ENCODE measurements at regions not wholly inside any gene's neighbourhood (a gene's known extent, or its start where the extent isn't known, plus 50 kb on each side); places are given as distances from the start of the nearest gene placed in this dataset.

GRCh38 chr16:79965718-79966117 is 365.2 kb upstream of the MAF start:
- no peak overlapping the region for H4K8ac ChIP-seq (ENCODE audit: low read depth, low read length)
- no peak overlapping the region for H2BK12ac ChIP-seq (ENCODE audit: low read length)
- H3K4me3 ChIP-seq (ENCODE audit: low read length in 2 of 2), result no peak overlapping the region
- no CpG with 5 or more reads among the region's 3 CpGs for WGBS, 2 donors (ENCODE audit: extremely low coverage in 2 of 2, insufficient read length in 2 of 2, insufficient replicate concordance in 1 of 2)
- no peak overlapping the region for H2BK5ac ChIP-seq (ENCODE audit: low read length)
- no peak for DNase-seq (ENCODE audit: low spot score)
- no peaks in the 10 kb centered on the region for H3K79me1 ChIP-seq (ENCODE audit: low read depth, low read length)
- H3K27ac ChIP-seq (replicated peaks; ENCODE audit: low read length), result no peak overlapping the region
- H3K36me3 ChIP-seq (replicated peaks in 1 of 2; ENCODE audit: control insufficient read depth in 2 of 2, insufficient read depth in 2 of 2, low read length in 2 of 2), result no peaks in the 10 kb centered on the region
- H3K9ac ChIP-seq (ENCODE audit: low read depth, low read length, poor library complexity), result no peak overlapping the region
- no peak overlapping the region for H3K14ac ChIP-seq (ENCODE audit: low read length)
- no peaks in the 10 kb centered on the region for H3K4me1 ChIP-seq (ENCODE audit: control insufficient read depth in 2 of 2, insufficient read depth in 1 of 2, low read depth in 1 of 2, low read length in 2 of 2)
- no peak overlapping the region for H2BK15ac ChIP-seq (ENCODE audit: low read length)
- H2AK5ac ChIP-seq (ENCODE audit: low read depth, low read length), result no peak overlapping the region
- no peak overlapping the region for H3K23ac ChIP-seq (ENCODE audit: low read depth, low read length, poor library complexity)
- no peak overlapping the region for H4K91ac ChIP-seq (ENCODE audit: low read depth, low read length, poor library complexity)
- no peak overlapping the region for H2AFZ ChIP-seq (ENCODE audit: low read length)
- H3K4me2 ChIP-seq (ENCODE audit: insufficient read depth, low read length, poor library complexity, severe bottlenecking), result no peak overlapping the region
- H3K27me3 ChIP-seq (ENCODE audit: control insufficient read depth in 3 of 3, insufficient read depth in 3 of 3, low read depth in 1 of 3, low read length in 3 of 3), result peaks cover 0 to 7% (median 0%) of the 10 kb centered on the region in 3 experiments
- H3K4ac ChIP-seq (ENCODE audit: low read length), result no peak overlapping the region
- H3K18ac ChIP-seq (ENCODE audit: low read length), result no peak overlapping the region
- H2BK120ac ChIP-seq (ENCODE audit: low read depth, low read length), result no peak overlapping the region
- no peaks in the 10 kb centered on the region for H3K9me3 ChIP-seq (replicated peaks in 1 of 2; ENCODE audit: control insufficient read depth in 2 of 2, insufficient read depth in 1 of 2, low read depth in 1 of 2, low read length in 2 of 2)

GRCh38 chr16:79964104-79964503 is 363.6 kb upstream of the MAF start:
- no peak overlapping the region for H3K23ac ChIP-seq (ENCODE audit: low read depth, low read length, poor library complexity)
- H3K4me2 ChIP-seq (ENCODE audit: insufficient read depth, low read length, poor library complexity, severe bottlenecking), result no peak overlapping the region
- WGBS, 2 donors (ENCODE audit: extremely low coverage in 2 of 2, insufficient read length in 2 of 2, insufficient replicate concordance in 1 of 2), result no CpG with 5 or more reads among the region's 1 CpG
- no peak overlapping the region for H3K9ac ChIP-seq (ENCODE audit: low read depth, low read length, poor library complexity)
- H3K14ac ChIP-seq (ENCODE audit: low read length), result no peak overlapping the region
- no peak overlapping the region for H2AK5ac ChIP-seq (ENCODE audit: low read depth, low read length)
- no peaks in the 10 kb centered on the region for H3K9me3 ChIP-seq (replicated peaks in 1 of 2; ENCODE audit: control insufficient read depth in 2 of 2, insufficient read depth in 1 of 2, low read depth in 1 of 2, low read length in 2 of 2)
- H3K27me3 ChIP-seq (ENCODE audit: control insufficient read depth in 3 of 3, insufficient read depth in 3 of 3, low read depth in 1 of 3, low read length in 3 of 3), result peaks cover 0 to 7% (median 0%) of the 10 kb centered on the region in 3 experiments
- no peak for DNase-seq (ENCODE audit: low spot score)
- no peak overlapping the region for H3K4ac ChIP-seq (ENCODE audit: low read length)
- H3K36me3 ChIP-seq (replicated peaks in 1 of 2; ENCODE audit: control insufficient read depth in 2 of 2, insufficient read depth in 2 of 2, low read length in 2 of 2), result no peaks in the 10 kb centered on the region
- no peak overlapping the region for H2BK12ac ChIP-seq (ENCODE audit: low read length)
- no peak overlapping the region for H2BK5ac ChIP-seq (ENCODE audit: low read length)
- H3K79me1 ChIP-seq (ENCODE audit: low read depth, low read length), result no peaks in the 10 kb centered on the region
- H2AFZ ChIP-seq (ENCODE audit: low read length), result no peak overlapping the region
- H3K4me3 ChIP-seq (ENCODE audit: low read length in 2 of 2), result no peak overlapping the region
- no peak overlapping the region for H2BK120ac ChIP-seq (ENCODE audit: low read depth, low read length)
- no peak overlapping the region for H3K27ac ChIP-seq (replicated peaks; ENCODE audit: low read length)
- H3K4me1 ChIP-seq (ENCODE audit: control insufficient read depth in 2 of 2, insufficient read depth in 1 of 2, low read depth in 1 of 2, low read length in 2 of 2), result no peaks in the 10 kb centered on the region
- H3K18ac ChIP-seq (ENCODE audit: low read length), result no peak overlapping the region
- no peak overlapping the region for H4K8ac ChIP-seq (ENCODE audit: low read depth, low read length)
- no peak overlapping the region for H4K91ac ChIP-seq (ENCODE audit: low read depth, low read length, poor library complexity)
- H2BK15ac ChIP-seq (ENCODE audit: low read length), result no peak overlapping the region

- Histone ChIP-seq H3K4me1 (ENCODE audit: control insufficient read depth in 2 of 2, insufficient read depth in 1 of 2, low read depth in 1 of 2, low read length in 2 of 2) (no peaks in the 10 kb centered on the region), H3K4me2 (ENCODE audit: insufficient read depth, low read length, poor library complexity, severe bottlenecking) (no peak overlapping the region), H3K18ac (ENCODE audit: low read length) (no peak overlapping the region), H3K36me3 (replicated peaks in 1 of 2; ENCODE audit: control insufficient read depth in 2 of 2, insufficient read depth in 2 of 2, low read length in 2 of 2) (no peaks in the 10 kb centered on the region), H4K91ac (ENCODE audit: low read depth, low read length, poor library complexity) (no peak overlapping the region), H3K4ac (ENCODE audit: low read length) (no peak overlapping the region), H3K23ac (ENCODE audit: low read depth, low read length, poor library complexity) (no peak overlapping the region), H3K9me3 (replicated peaks in 1 of 2; ENCODE audit: control insufficient read depth in 2 of 2, insufficient read depth in 1 of 2, low read depth in 1 of 2, low read length in 2 of 2) (no peaks in the 10 kb centered on the region), H4K8ac (ENCODE audit: low read depth, low read length) (no peak overlapping the region), H3K27ac (replicated peaks; ENCODE audit: low read length) (no peak overlapping the region), H2BK15ac (ENCODE audit: low read length) (no peak overlapping the region), H3K27me3 (ENCODE audit: control insufficient read depth in 3 of 3, insufficient read depth in 3 of 3, low read depth in 1 of 3, low read length in 3 of 3) (peaks cover 0 to 7% (median 0%) of the 10 kb centered on the region in 3 experiments), H2BK12ac (ENCODE audit: low read length) (no peak overlapping the region), H2BK5ac (ENCODE audit: low read length) (no peak overlapping the region), H2AFZ (ENCODE audit: low read length) (no peak overlapping the region), H3K79me1 (ENCODE audit: low read depth, low read length) (no peaks in the 10 kb centered on the region), H3K14ac (ENCODE audit: low read length) (no peak overlapping the region), H2AK5ac (ENCODE audit: low read depth, low read length) (no peak overlapping the region), H3K4me3 (ENCODE audit: low read length in 2 of 2) (no peak overlapping the region), H3K9ac (ENCODE audit: low read depth, low read length, poor library complexity) (no peak overlapping the region), H2BK120ac (ENCODE audit: low read depth, low read length) (no peak overlapping the region)
- WGBS, 2 donors (ENCODE audit: extremely low coverage in 2 of 2, insufficient read length in 2 of 2, insufficient replicate concordance in 1 of 2), result no CpG with 5 or more reads among the region's 3 CpGs
- DNase-seq (ENCODE audit: low spot score), result no peak
Observed at GRCh38 chr16:79962962-79963361, 362.4 kb upstream of the MAF start.

GRCh38 chr16:79959226-79959625 is 358.7 kb upstream of the MAF start:
- H3K27me3 ChIP-seq (ENCODE audit: control insufficient read depth in 3 of 3, insufficient read depth in 3 of 3, low read depth in 1 of 3, low read length in 3 of 3), result no peaks in the 10 kb centered on the region
- no peak overlapping the region for H2BK120ac ChIP-seq (ENCODE audit: low read depth, low read length)
- no peaks in the 10 kb centered on the region for H3K79me1 ChIP-seq (ENCODE audit: low read depth, low read length)
- no peak overlapping the region for H3K4ac ChIP-seq (ENCODE audit: low read length)
- no peak overlapping the region for H2BK12ac ChIP-seq (ENCODE audit: low read length)
- no peak overlapping the region for H3K27ac ChIP-seq (replicated peaks; ENCODE audit: low read length)
- H2BK15ac ChIP-seq (ENCODE audit: low read length), result no peak overlapping the region
- H3K4me1 ChIP-seq (ENCODE audit: control insufficient read depth in 2 of 2, insufficient read depth in 1 of 2, low read depth in 1 of 2, low read length in 2 of 2), result no peaks in the 10 kb centered on the region
- H3K9ac ChIP-seq (ENCODE audit: low read depth, low read length, poor library complexity), result no peak overlapping the region
- no peak overlapping the region for H3K4me3 ChIP-seq (ENCODE audit: low read length in 2 of 2)
- no peak overlapping the region for H2AFZ ChIP-seq (ENCODE audit: low read length)
- no peak overlapping the region for H4K8ac ChIP-seq (ENCODE audit: low read depth, low read length)
- H2AK5ac ChIP-seq (ENCODE audit: low read depth, low read length), result no peak overlapping the region
- WGBS, 2 donors (ENCODE audit: extremely low coverage in 2 of 2, insufficient read length in 2 of 2, insufficient replicate concordance in 1 of 2), result no CpG with 5 or more reads among the region's 1 CpG
- no peak overlapping the region for H2BK5ac ChIP-seq (ENCODE audit: low read length)
- H3K36me3 ChIP-seq (replicated peaks in 1 of 2; ENCODE audit: control insufficient read depth in 2 of 2, insufficient read depth in 2 of 2, low read length in 2 of 2), result no peaks in the 10 kb centered on the region
- no peak overlapping the region for H3K18ac ChIP-seq (ENCODE audit: low read length)
- no peak overlapping the region for H3K23ac ChIP-seq (ENCODE audit: low read depth, low read length, poor library complexity)
- no peak for DNase-seq (ENCODE audit: low spot score)
- H3K14ac ChIP-seq (ENCODE audit: low read length), result no peak overlapping the region
- no peak overlapping the region for H3K4me2 ChIP-seq (ENCODE audit: insufficient read depth, low read length, poor library complexity, severe bottlenecking)
- no peak overlapping the region for H4K91ac ChIP-seq (ENCODE audit: low read depth, low read length, poor library complexity)
- H3K9me3 ChIP-seq (replicated peaks in 1 of 2; ENCODE audit: control insufficient read depth in 2 of 2, insufficient read depth in 1 of 2, low read depth in 1 of 2, low read length in 2 of 2), result no peaks in the 10 kb centered on the region

All from neuronal stem cell (in vitro differentiated cells).